ENCODE measurements at regions not wholly inside any gene's neighbourhood (a gene's known extent, or its start where the extent isn't known, plus 50 kb on each side); places are given as distances from the start of the nearest gene placed in this dataset.
"Not testable (repeated sequence)": the region's sequence is repeated elsewhere in the genome, so short reads cannot be mapped to it uniquely, and the experiment has no call there.

- H3K27ac Mint-ChIP-seq, result no peak overlapping the region
- peaks cover 11% of the 10 kb centered on the region for H3K9me3 Mint-ChIP-seq
- no peaks in the 10 kb centered on the region for H3K4me1 Mint-ChIP-seq
- ATAC-seq, result no peak
- no peaks in the 10 kb centered on the region for H3K27me3 Mint-ChIP-seq
- H3K4me3 Mint-ChIP-seq, result no peak overlapping the region
- H3K36me3 Mint-ChIP-seq, result no peaks in the 10 kb centered on the region
Measured at GRCh38 chr21:26280148-26280547, 109.6 kb upstream of the APP start.

- Mint-ChIP-seq H3K36me3 (peaks cover 6% of the 10 kb centered on the region), H3K9me3 (peaks cover 34% of the 10 kb centered on the region), H3K27me3 (peaks cover 9% of the 10 kb centered on the region), H3K4me3 (no peak overlapping the region), H3K27ac (no peak overlapping the region), H3K4me1 (no peaks in the 10 kb centered on the region)
- no peak for ATAC-seq
Measured at GRCh38 chr21:26275801-26276200, 105.2 kb upstream of the APP start.

- Mint-ChIP-seq H3K27me3 (peaks cover 13% of the 10 kb centered on the region), H3K4me1 (no peaks in the 10 kb centered on the region), H3K27ac (no peak overlapping the region), H3K9me3 (peaks cover 36% of the 10 kb centered on the region), H3K4me3 (no peak overlapping the region), H3K36me3 (peaks cover 6% of the 10 kb centered on the region)
- ATAC-seq, result no peak
Measured at GRCh38 chr21:26273686-26274313, 103.2 kb upstream of the APP start.

GRCh38 chr21:26267389-26267788 is 96.8 kb upstream of the APP start:
- Mint-ChIP-seq H3K4me1 (no peaks in the 10 kb centered on the region), H3K4me3 (no peak overlapping the region), H3K27me3 (peaks cover 13% of the 10 kb centered on the region), H3K27ac (no peak overlapping the region), H3K9me3 (peaks cover 9% of the 10 kb centered on the region), H3K36me3 (no peaks in the 10 kb centered on the region)
- no peak for ATAC-seq

DNA sequence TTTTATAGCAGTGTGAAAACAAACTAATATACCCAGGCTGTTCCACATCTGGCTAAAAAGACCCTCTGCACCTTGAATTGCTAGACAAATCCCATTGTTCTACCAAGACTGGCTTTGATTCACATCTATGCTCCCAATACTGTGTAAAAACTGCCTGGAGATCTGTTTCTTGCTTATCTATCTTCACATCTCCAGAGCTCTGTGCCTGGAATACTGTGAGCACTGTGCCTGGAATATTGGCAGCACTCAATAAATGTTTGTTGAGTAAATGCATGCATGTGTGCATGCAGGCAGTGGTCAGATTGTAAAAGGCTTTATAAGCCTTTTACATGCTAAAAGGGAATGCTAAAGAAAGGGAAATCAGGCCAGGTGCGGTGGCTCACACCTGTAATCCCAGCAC is 75.5 kb upstream of the APP start:
- ATAC-seq, result no peak
- no peaks in the 10 kb centered on the region for H3K4me1 Mint-ChIP-seq
- no peaks in the 10 kb centered on the region for H3K36me3 Mint-ChIP-seq
- no peaks in the 10 kb centered on the region for H3K9me3 Mint-ChIP-seq
- no peaks in the 10 kb centered on the region for H3K27me3 Mint-ChIP-seq
- no peak overlapping the region for H3K27ac Mint-ChIP-seq
- no peak overlapping the region for H3K4me3 Mint-ChIP-seq

DNA sequence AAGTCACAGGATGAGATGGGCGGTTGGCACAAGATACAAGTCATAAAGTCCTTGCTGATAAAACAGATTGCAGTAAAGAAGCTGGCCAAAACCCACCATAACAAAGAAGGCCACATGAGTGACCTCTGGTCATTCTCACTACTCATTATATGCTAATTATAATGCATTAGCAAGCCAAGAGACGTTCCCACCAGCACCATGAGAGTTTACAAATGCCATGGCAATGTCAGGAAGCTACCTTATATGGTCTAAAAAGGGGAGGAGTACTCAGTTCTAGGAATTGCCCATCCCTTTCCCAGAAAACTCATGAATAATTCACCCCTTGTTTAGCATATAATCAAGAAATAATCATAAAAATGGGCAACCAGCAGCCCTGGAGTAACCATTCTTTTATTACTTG is 74.9 kb upstream of the APP start:
- H3K27ac Mint-ChIP-seq, result no peak overlapping the region
- H3K27me3 Mint-ChIP-seq, result no peaks in the 10 kb centered on the region
- ATAC-seq, result no peak
- no peaks in the 10 kb centered on the region for H3K4me1 Mint-ChIP-seq
- no peaks in the 10 kb centered on the region for H3K36me3 Mint-ChIP-seq
- no peak overlapping the region for H3K4me3 Mint-ChIP-seq
- no peaks in the 10 kb centered on the region for H3K9me3 Mint-ChIP-seq

GRCh38 chr21:26238646-26239045 is 68.1 kb upstream of the APP start:
- no peaks in the 10 kb centered on the region for H3K36me3 Mint-ChIP-seq
- H3K4me3 Mint-ChIP-seq, result no peak overlapping the region
- ATAC-seq, result no peak
- H3K9me3 Mint-ChIP-seq, result no peaks in the 10 kb centered on the region
- no peaks in the 10 kb centered on the region for H3K4me1 Mint-ChIP-seq
- H3K27me3 Mint-ChIP-seq, result no peaks in the 10 kb centered on the region
- H3K27ac Mint-ChIP-seq, result no peak overlapping the region

DNA sequence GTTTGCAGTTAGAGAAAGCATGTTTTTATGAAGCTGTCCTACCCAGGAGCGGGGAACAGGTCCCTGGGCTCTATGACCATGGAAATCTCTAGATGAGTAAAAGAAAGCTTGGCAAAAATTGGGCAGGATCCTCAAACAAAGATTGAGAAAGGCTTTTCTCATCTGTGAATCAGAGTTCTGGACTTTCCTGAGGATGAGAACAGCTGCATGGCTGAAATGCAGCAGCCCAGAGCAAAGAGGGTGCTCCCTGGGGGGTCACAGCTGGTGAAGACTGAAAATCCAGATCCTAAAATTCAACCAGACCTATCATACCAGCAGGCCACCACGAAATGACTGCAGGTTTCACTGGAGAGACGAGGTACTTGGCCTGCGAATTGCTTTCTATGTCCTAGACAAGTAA is 65.7 kb upstream of the APP start:
- Mint-ChIP-seq H3K9me3 (no peaks in the 10 kb centered on the region), H3K27ac (no peak overlapping the region), H3K4me1 (no peaks in the 10 kb centered on the region), H3K27me3 (peaks cover 7% of the 10 kb centered on the region), H3K4me3 (no peak overlapping the region), H3K36me3 (no peaks in the 10 kb centered on the region)
- ATAC-seq, result no peak

GRCh38 chr21:26233297-26233696 is 62.7 kb upstream of the APP start:
- not testable (repeated sequence) for H3K4me1 Mint-ChIP-seq, H3K4me3 Mint-ChIP-seq, H3K9me3 Mint-ChIP-seq, H3K36me3 Mint-ChIP-seq, H3K27ac Mint-ChIP-seq, H3K27me3 Mint-ChIP-seq, ATAC-seq

GRCh38 chr21:26232491-26232890 is 61.9 kb upstream of the APP start:
- H3K9me3 Mint-ChIP-seq, H3K4me1 Mint-ChIP-seq, H3K4me3 Mint-ChIP-seq, H3K27ac Mint-ChIP-seq, H3K27me3 Mint-ChIP-seq, ATAC-seq, H3K36me3 Mint-ChIP-seq: not testable (repeated sequence)

- H3K9me3 Mint-ChIP-seq, result no peaks in the 10 kb centered on the region
- no peak overlapping the region for H3K27ac Mint-ChIP-seq
- ATAC-seq, result no peak
- H3K36me3 Mint-ChIP-seq, result no peaks in the 10 kb centered on the region
- no peaks in the 10 kb centered on the region for H3K4me1 Mint-ChIP-seq
- no peak overlapping the region for H3K4me3 Mint-ChIP-seq
- peaks cover 7% of the 10 kb centered on the region for H3K27me3 Mint-ChIP-seq
Measured at GRCh38 chr21:26227130-26227529, 56.6 kb upstream of the APP start.

DNA sequence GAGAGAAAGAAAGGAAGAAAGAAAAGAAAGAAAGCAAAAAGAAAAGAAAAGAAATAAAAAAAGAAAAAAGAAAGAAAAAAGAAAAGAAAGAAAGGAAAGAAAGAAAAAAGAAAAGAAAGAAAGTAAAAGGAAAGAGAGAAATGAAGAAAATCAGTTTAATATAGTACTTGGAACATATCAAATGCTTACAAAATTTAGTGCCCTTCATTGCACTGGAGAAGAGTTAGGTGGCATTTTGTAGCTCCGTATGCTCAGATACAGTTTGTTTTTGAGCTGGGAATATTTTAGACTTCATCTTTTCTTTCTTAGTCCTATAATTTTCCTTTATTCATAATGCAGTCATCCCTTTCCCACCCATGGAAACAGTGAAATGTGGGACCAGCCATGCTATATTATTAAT is 56.2 kb upstream of the APP start:
- ATAC-seq, result no peak
- no peak overlapping the region for H3K27ac Mint-ChIP-seq
- peaks cover 4% of the 10 kb centered on the region for H3K27me3 Mint-ChIP-seq
- no peak overlapping the region for H3K4me3 Mint-ChIP-seq
- H3K36me3 Mint-ChIP-seq, result no peaks in the 10 kb centered on the region
- no peaks in the 10 kb centered on the region for H3K4me1 Mint-ChIP-seq
- no peaks in the 10 kb centered on the region for H3K9me3 Mint-ChIP-seq

DNA sequence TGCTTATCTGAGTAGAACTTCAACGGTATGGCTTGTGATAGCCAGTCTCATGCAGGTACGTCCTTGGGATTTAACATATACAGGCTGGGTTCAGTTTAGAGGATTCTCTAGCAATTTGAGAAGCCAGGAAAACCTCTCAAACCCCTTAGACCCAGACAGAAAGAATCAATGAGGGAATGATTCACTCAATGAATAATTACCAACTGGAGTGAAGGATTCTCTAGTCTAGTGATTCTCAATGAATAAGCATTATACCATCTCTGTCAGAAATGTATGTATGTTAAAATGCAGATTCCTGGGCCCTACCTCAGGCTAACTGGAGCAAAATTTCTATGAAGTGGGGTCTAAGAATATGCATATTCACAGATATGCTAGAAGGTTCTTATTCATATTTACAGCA is 54.5 kb upstream of the APP start:
- Mint-ChIP-seq H3K27me3 (no peaks in the 10 kb centered on the region), H3K9me3 (no peaks in the 10 kb centered on the region), H3K4me3 (no peak overlapping the region), H3K27ac (no peak overlapping the region), H3K36me3 (no peaks in the 10 kb centered on the region), H3K4me1 (no peaks in the 10 kb centered on the region)
- ATAC-seq, result no peak

DNA sequence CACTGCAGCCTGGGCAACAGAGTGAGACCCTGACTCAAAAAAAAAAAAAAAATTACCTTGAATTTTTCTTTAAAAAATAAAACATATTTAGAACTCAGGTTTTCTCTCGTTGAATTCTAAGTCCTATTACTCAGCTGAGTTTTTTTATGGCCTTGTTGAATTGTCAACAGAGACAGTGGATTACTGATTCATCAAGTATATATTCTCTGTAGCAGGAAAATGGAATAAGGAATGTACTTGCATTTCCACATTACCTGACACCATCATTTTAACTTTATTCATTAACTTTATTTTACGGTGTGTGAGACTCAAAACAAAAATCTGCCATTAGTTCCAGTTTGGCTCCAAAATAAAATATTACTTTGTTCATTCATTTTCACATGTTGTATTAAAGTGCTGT is 53.8 kb upstream of the APP start:
- no peaks in the 10 kb centered on the region for H3K36me3 Mint-ChIP-seq
- H3K27ac Mint-ChIP-seq, result no peak overlapping the region

More for the DNA sequence above, 53.8 kb upstream of the APP start:
- Mint-ChIP-seq H3K27me3 (no peaks in the 10 kb centered on the region), H3K4me3 (no peak overlapping the region), H3K4me1 (no peaks in the 10 kb centered on the region), H3K9me3 (peaks cover 3% of the 10 kb centered on the region)
- ATAC-seq, result no peak
